Esophagus squamous epithelium (tissue), 5 donors: ENCODE measurements at regions not wholly inside any gene's neighbourhood (a gene's known extent, or its start where the extent isn't known, plus 50 kb on each side); places are given as distances from the start of the nearest gene placed in this dataset.

Source experiments
- DNase-seq: peaks from one replicate; lab custom pipeline; 2025; lab: John Stamatoyannopoulos, UW
- H3K27ac ChIP-seq, 4 donors: fragments of 200-600 bp; sonication (generic); one replicate each; pipeline ENCODE4 v1.5.1; 2016 to 2019; ENCODE audit warnings: mild to moderate bottlenecking in 1 of 4
- H3K27me3 ChIP-seq, 4 donors: fragments of 200-600 bp; sonication (generic); 1 replicate in 3 of 4; 2 replicates in 1 of 4; pipeline versions ENCODE4 v1.5.1 to v1.6.0; 2017 to 2021; ENCODE audit warnings: antibody characterized with exemption in 1 of 4
- H3K36me3 ChIP-seq, 3 donors: fragments of 200-600 bp; sonication (generic); one replicate each; pipeline ENCODE4 v1.5.1; 2016 to 2019
- H3K4me1 ChIP-seq, 3 donors: fragments of 200-600 bp; sonication (generic); one replicate each; pipeline ENCODE4 v1.5.1; 2017 to 2019
- H3K4me3 ChIP-seq, 4 donors: fragments of 200-600 bp; sonication (generic); 1 replicate in 3 of 4; 2 replicates in 1 of 4; pipeline ENCODE4 v1.5.1; 2016 to 2019; ENCODE audit warnings: mild to moderate bottlenecking in 2 of 4, moderate library complexity in 1 of 4
- H3K9me3 ChIP-seq, 3 donors: fragments of 200-600 bp; sonication (generic); one replicate each; pipeline ENCODE4 v1.5.1; 2016 to 2019
- CTCF ChIP-seq, 6 experiments: fragments of 450-650 bp in 4 of 6; fragments of 200-600 bp in 2 of 6; sonication (generic) in 2 of 6; IDR thresholded peaks; one replicate each; pipeline ENCODE4 v1.5.1; 2016 to 2019; ENCODE audit warnings: antibody characterized with exemption in 6 of 6, mild to moderate bottlenecking in 4 of 6, moderate library complexity in 4 of 6
- POLR2A ChIP-seq, 4 donors: fragments of 450-650 bp; IDR thresholded peaks; one replicate each; pipeline ENCODE4 v1.6.1; 2017; ENCODE audit warnings: antibody characterized with exemption in 4 of 4, mild to moderate bottlenecking in 4 of 4, moderate library complexity in 3 of 4
- WGBS, 2 donors: methylation state at CpG; one replicate each; pipeline ENCODE4 v1.1.5; 2018; 5-methylcytosine and 5-hydroxymethylcytosine counted together
- intact Hi-C: fragments of 100-400 bp; cut with DNase I; formaldehyde crosslinking; loops from one replicate; pipeline ENCODE4 v1.15.0; 2022
- donor health status: DM: yes; HTN: yes; CAD: no.

GRCh38 chr18:78753240-78753639 lies 226.4 kb upstream of the SALL3 start:
- intact Hi-C loops: no loop called here
- TF ChIP-seq POLR2A (IDR thresholded peaks at IDR 0.05) (no peak), CTCF (IDR thresholded peaks at IDR 0.05) (no peak)
- 91 to 93% methylated on average over 16 to 18 of the region's 23 CpGs for WGBS, 2 donors

GRCh38 chr18:78754311-78755043 lies 225.1 kb upstream of the SALL3 start:
- TF ChIP-seq CTCF (IDR thresholded peaks at IDR 0.05): no peak
- no peaks in the 10 kb centered on the region for H3K9me3 ChIP-seq
- H3K36me3 ChIP-seq: no peaks in the 10 kb centered on the region
- 87 to 94% methylated on average over 4 to 15 of the region's 23 CpGs for WGBS, 2 donors
- no peak overlapping the region for H3K4me3 ChIP-seq
- intact Hi-C loops: no loop called here
- H3K4me1 ChIP-seq: no peaks in the 10 kb centered on the region
- no peak for DNase-seq
- H3K27ac ChIP-seq: no peak overlapping the region
- H3K27me3 ChIP-seq: peaks cover 0 to 15% (median 0%) of the 10 kb centered on the region in 4 donors

More at GRCh38 chr18:78753240-78753639, 226.4 kb upstream of the SALL3 start:
- H3K4me3 ChIP-seq: no peak overlapping the region
- H3K27ac ChIP-seq: no peak overlapping the region
- peaks cover 0 to 15% (median 0%) of the 10 kb centered on the region in 4 donors for H3K27me3 ChIP-seq
- no peaks in the 10 kb centered on the region for H3K4me1 ChIP-seq
- DNase-seq: no peak
- H3K36me3 ChIP-seq: no peaks in the 10 kb centered on the region
- H3K9me3 ChIP-seq: no peaks in the 10 kb centered on the region

GRCh38 chr18:78757014-78757413 lies 222.6 kb upstream of the SALL3 start:
- DNase-seq: no peak

GRCh38 chr18:78758496-78758895 lies 221.1 kb upstream of the SALL3 start:
- intact Hi-C loops: no loop called here
- WGBS, 2 donors: 50 to 75% methylated on average over 3 to 9 of the region's 9 CpGs
- Histone ChIP-seq H3K4me1 (no peaks in the 10 kb centered on the region), H3K27ac (no peak overlapping the region), H3K36me3 (no peaks in the 10 kb centered on the region), H3K9me3 (no peaks in the 10 kb centered on the region), H3K27me3 (peaks cover 0 to 15% (median 0%) of the 10 kb centered on the region in 4 donors), H3K4me3 (no peak overlapping the region)
- TF ChIP-seq CTCF (IDR thresholded peaks at IDR 0.05): no peak
- TF ChIP-seq POLR2A (IDR thresholded peaks at IDR 0.05): no peak
- DNase-seq: no peak

More at GRCh38 chr18:78757014-78757413, 222.6 kb upstream of the SALL3 start:
- Histone ChIP-seq H3K27me3 (peaks cover 0 to 15% (median 0%) of the 10 kb centered on the region in 4 donors), H3K9me3 (no peaks in the 10 kb centered on the region), H3K4me3 (no peak overlapping the region), H3K4me1 (no peaks in the 10 kb centered on the region), H3K36me3 (no peaks in the 10 kb centered on the region), H3K27ac (no peak overlapping the region)
- intact Hi-C loops: no loop called here
- 73 to 75% methylated on average over 10 of the region's 10 CpGs for WGBS, 2 donors
- no peak for TF ChIP-seq CTCF (IDR thresholded peaks at IDR 0.05)
- no peak for TF ChIP-seq POLR2A (IDR thresholded peaks at IDR 0.05)

- Histone ChIP-seq H3K9me3 (no peaks in the 10 kb centered on the region), H3K4me3 (no peak overlapping the region), H3K27me3 (peaks cover 0 to 8% (median 0%) of the 10 kb centered on the region in 4 donors), H3K4me1 (no peaks in the 10 kb centered on the region), H3K36me3 (no peaks in the 10 kb centered on the region), H3K27ac (no peak overlapping the region)
- DNase-seq: no peak
- no peak for TF ChIP-seq CTCF (IDR thresholded peaks at IDR 0.05)
- TF ChIP-seq POLR2A (IDR thresholded peaks at IDR 0.05): no peak
- 87 to 100% methylated on average over 2 to 8 of the region's 8 CpGs for WGBS, 2 donors
- intact Hi-C loops: no loop called here
Measured at GRCh38 chr18:78762753-78763152, 216.9 kb upstream of the SALL3 start.
